22Rv1 (cell line): ENCODE measurements at regions not wholly inside any gene's neighbourhood (a gene's known extent, or its start where the extent isn't known, plus 50 kb on each side); places are given as distances from the start of the nearest gene placed in this dataset.

Source experiments
- CTCF ChIP-seq: fragments of 450-650 bp; IDR thresholded peaks from 2 replicates; pipeline ENCODE4 v1.5.1; 2017; ENCODE audit warnings: mild to moderate bottlenecking
- ZFX ChIP-seq: fragments of 450-650 bp; IDR thresholded peaks from 2 replicates; pipeline ENCODE4 v1.6.1; 2017; ENCODE audit warnings: antibody characterized with exemption, borderline replicate concordance

- no peak for TF ChIP-seq CTCF
- no peak for TF ChIP-seq ZFX
Measured at GRCh38 chr11:33507356-33507755, 193.3 kb downstream of the C11orf91 start.
